SK-N-MC (cell line): ENCODE measurements at regions not wholly inside any gene's neighbourhood (a gene's known extent, or its start where the extent isn't known, plus 50 kb on each side); places are given as distances from the start of the nearest gene placed in this dataset.

Experiments
- DNase-seq: peaks from one replicate; pipeline ENCODE4 v3.0.0-alpha.2; 2011; ENCODE audit warnings: low read depth, low spot score
- H3K27ac ChIP-seq: fragments of 200-600 bp; sonication (generic); 2 replicates; pipeline ENCODE4 v1.5.1; 2016; ENCODE audit warnings: mixed run types
- H3K36me3 ChIP-seq: fragments of 200-600 bp; sonication (generic); 2 replicates; pipeline ENCODE4 v1.6.1; 2017; ENCODE audit warnings: antibody characterized with exemption, low read length, mixed read lengths; ENCODE audit not compliant: insufficient read depth
- H3K4me3 ChIP-seq: fragments of 200-600 bp; sonication (generic); 2 replicates; pipeline ENCODE4 v1.5.1; 2016
- H3K9ac ChIP-seq: fragments of 200-600 bp; sonication (generic); 2 replicates; pipeline ENCODE4 v1.8.0; 2017; ENCODE audit warnings: mixed run types, mixed read lengths; ENCODE audit not compliant: insufficient read length
- H3K9me3 ChIP-seq: fragments of 200-600 bp; sonication (generic); 2 replicates; pipeline ENCODE4 v1.6.1; 2017; ENCODE audit warnings: low read depth, mild to moderate bottlenecking, antibody characterized with exemption, low read length, moderate library complexity, mixed read lengths
- EZH2 ChIP-seq: fragments of 200-600 bp; sonication (generic); IDR thresholded peaks from one replicate; pipeline ENCODE4 v1.6.1; 2017; ENCODE audit warnings: antibody characterized with exemption
- FOXP2 ChIP-seq: optimal IDR thresholded peaks from 2 replicates; pipeline ENCODE3; 2011; ENCODE audit warnings: mild to moderate bottlenecking, moderate library complexity; ENCODE audit not compliant: insufficient read depth; ENCODE audit errors: extremely low read length, control extremely low read depth
- POLR2AphosphoS5 ChIP-seq: IDR thresholded peaks from 2 replicates; pipeline ENCODE4 v1.6.1; 2012; ENCODE audit warnings: mild to moderate bottlenecking, low read depth, low read length, borderline replicate concordance

DNA sequence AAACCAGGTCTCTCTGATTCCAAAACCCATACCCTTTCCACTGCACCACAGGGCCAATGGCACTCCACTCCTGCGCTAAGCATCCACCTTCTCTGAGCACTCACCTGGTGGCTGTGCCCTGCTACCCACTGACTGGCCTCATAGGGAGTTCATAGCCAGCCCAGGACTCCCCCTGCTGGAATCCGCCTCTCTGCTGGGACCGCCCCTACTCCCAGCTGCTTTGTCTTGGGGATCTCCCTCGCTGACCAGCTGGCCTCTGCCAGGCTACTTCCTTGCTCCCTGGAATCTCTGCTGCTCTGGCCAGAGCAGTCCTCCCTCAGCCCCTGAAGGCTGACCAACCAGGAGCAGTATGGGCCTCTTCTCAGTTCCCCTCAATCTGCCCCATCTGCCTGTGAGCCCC, 129.7 kb downstream of the FAXC start:
- Histone ChIP-seq H3K36me3 (no peaks in the 10 kb centered on the region), H3K27ac (no peak overlapping the region), H3K9me3 (no peaks in the 10 kb centered on the region), H3K4me3 (no peak overlapping the region), H3K9ac (no peak overlapping the region)
- DNase-seq = no peak
- TF ChIP-seq FOXP2 = no peak
- TF ChIP-seq EZH2 = no peak

DNA sequence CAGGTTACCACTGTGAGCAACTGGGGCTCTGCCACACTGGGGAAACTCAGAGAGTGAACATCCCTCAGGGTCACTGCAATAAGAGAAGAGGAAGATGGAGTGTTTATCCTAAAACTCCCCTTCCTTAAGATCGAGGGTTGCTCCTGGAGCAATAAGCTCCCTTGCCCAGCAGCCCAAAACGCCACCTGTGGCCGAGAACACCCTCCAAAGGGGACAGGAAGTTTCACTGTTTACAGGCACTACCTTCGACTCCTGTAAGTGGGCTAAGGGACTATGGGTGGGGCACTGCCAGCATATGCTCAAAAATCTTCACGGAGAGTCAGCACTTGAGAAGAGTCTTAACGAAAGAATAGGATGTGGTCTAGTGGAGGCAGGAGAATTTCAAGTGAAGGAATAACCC, 132.5 kb downstream of the FAXC start:
- no peaks in the 10 kb centered on the region for H3K36me3 ChIP-seq
- no peak overlapping the region for H3K9ac ChIP-seq
- DNase-seq = no peak
- TF ChIP-seq POLR2AphosphoS5 (no peak), EZH2 (no peak), FOXP2 (no peak)
- H3K9me3 ChIP-seq = no peaks in the 10 kb centered on the region
- no peak overlapping the region for H3K27ac ChIP-seq
- H3K4me3 ChIP-seq = no peak overlapping the region

DNA sequence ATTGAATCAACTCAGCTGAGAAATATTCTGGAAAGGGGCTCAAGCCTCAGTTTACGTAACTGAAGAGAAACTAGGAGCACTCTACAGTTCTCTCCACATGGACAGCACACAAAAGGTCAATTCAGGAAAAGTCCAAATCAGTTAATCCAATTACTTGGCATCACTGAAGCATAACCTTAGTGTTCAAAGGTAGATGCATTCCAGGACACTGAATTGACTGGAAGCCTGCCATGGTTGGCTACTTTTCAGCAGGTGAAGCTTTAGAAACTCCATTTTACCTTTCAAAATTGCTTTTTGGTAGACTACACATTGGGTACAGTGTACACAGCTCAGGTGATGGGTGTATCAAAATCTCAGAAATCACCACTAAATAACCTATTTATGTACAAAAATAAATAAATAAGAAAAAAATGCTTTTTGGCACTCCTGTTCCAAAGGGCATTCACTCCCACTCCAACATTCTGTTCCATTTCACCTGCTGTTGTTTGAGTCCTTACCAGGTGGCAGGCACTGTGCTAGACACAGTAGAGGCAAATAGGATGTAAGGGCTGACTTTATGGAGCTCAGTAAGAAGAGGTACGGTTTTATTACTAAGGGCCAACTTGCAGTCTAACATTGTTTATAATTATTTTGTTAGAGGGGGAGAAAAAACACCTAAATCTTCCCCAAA, 153.4 kb downstream of the FAXC start:
- DNase-seq = no peak
- H3K9me3 ChIP-seq = no peaks in the 10 kb centered on the region
- no peak overlapping the region for H3K9ac ChIP-seq
- no peak overlapping the region for H3K4me3 ChIP-seq
- TF ChIP-seq EZH2 = no peak
- TF ChIP-seq FOXP2 = no peak
- no peaks in the 10 kb centered on the region for H3K36me3 ChIP-seq
- H3K27ac ChIP-seq = no peak overlapping the region

DNA sequence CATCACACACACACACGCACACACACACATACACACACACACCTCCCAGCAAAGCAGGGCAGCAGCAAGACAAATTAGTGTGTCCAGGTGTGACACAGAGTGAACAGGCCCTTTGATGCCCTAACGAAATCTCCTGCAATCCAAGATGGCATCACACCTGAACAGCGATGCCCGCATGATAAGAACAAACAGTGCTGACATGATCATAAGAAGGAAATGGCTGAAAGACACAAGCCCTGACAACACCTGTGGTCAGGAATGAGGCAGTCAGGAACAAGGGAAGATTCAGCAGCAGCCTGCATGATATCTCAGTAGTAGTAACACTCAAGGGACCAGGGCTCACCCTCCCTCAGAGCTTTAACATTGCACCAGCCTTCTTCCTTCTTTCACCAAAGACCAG, 156.9 kb downstream of the FAXC start:
- no peak overlapping the region for H3K27ac ChIP-seq
- H3K9ac ChIP-seq = no peak overlapping the region
- no peak overlapping the region for H3K4me3 ChIP-seq
- no peak for DNase-seq
- H3K36me3 ChIP-seq = no peaks in the 10 kb centered on the region
- no peaks in the 10 kb centered on the region for H3K9me3 ChIP-seq
- TF ChIP-seq POLR2AphosphoS5 (no peak), EZH2 (no peak), FOXP2 (no peak)

DNA sequence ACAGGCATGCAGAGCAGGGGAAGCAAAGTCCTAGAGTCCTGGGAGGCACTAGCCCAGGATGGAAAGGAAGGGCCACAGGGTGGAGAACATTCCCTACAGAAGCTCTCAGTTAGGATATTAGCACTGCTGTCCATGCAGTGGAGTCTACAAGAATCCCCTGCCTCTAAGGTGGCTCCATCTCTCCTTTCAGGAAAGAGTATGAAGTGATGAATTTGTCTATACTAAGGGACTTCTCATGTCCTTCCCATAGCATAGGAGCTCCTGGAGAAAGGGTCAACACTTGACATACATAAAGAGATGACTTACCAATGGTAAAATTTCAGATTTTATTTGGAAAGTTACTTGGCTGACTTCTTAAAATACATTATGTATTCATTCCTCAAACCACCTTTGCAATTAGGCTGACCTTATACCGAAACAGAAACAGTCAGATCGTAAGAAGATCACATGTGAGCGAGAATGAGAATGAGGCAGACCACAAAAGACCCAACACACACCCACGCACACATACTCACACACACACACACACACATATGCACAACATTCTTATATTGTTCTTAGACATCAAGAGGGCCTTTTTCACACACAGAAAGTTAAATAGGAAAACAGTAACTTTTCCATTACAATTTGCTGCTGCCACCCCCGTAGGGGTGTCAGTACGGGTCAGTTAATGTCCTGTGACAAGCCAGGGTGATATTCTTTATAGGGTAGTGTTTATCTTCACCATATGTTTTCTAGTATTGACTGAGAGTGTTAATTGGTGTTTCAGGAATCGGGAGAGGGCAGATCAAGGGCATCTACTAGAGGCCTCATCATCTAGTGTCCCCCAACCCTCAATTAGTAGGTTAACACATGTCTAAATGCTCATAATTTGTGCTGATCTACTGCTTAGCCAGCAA, 159.4 kb downstream of the FAXC start:
- no peak overlapping the region for H3K9ac ChIP-seq
- H3K9me3 ChIP-seq = no peaks in the 10 kb centered on the region
- TF ChIP-seq POLR2AphosphoS5 = no peak
- no peak for TF ChIP-seq FOXP2
- TF ChIP-seq EZH2 = no peak
- no peak overlapping the region for H3K4me3 ChIP-seq
- no peak for DNase-seq
- no peak overlapping the region for H3K27ac ChIP-seq
- H3K36me3 ChIP-seq = no peaks in the 10 kb centered on the region

DNA sequence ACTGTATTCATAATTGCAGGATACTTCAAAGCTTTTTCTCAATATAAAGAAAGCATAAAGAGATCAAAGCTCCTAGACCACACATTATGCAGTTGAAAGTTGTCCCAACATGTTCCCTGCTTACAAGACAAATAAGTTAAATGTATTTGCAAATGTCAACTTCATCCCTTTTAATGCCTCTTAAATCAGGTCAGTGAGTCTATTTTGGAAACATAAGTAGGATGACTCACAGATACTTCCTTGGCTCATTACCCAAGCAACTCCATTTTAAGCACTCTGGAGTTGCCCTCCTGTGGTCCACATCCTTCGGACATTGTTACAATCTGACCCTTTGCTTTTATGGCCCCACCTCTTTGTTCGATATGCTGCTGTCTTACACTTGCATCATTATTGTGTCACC, 162.0 kb downstream of the FAXC start:
- H3K9ac ChIP-seq = no peak overlapping the region
- H3K36me3 ChIP-seq = no peaks in the 10 kb centered on the region
- H3K27ac ChIP-seq = no peak overlapping the region
- no peak overlapping the region for H3K4me3 ChIP-seq
- TF ChIP-seq EZH2 = no peak
- TF ChIP-seq POLR2AphosphoS5 = no peak
- TF ChIP-seq FOXP2 = no peak
- no peaks in the 10 kb centered on the region for H3K9me3 ChIP-seq
- DNase-seq = no peak

DNA sequence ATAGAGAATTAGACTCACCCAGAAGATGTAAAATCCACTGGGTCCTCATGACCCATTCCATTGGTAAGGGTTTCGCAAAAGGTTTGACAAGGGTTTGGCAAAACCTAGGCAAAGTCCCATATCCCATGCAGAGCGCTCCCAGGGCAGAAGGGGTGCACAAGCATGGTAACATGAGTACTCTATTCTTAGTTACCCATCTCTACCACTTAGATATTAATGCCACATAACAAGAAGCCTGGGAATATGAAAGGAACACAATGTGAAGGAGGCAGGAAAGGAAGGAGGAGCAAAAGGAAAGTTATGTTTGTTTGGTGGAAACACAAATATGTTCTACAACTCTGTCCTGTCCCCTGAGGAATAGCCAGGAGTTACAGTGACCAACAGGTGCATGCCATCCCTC, 163.1 kb downstream of the FAXC start:
- H3K36me3 ChIP-seq = no peaks in the 10 kb centered on the region
- no peak overlapping the region for H3K9ac ChIP-seq
- no peak overlapping the region for H3K27ac ChIP-seq
- no peak for DNase-seq
- no peak for TF ChIP-seq EZH2
- no peak for TF ChIP-seq FOXP2
- no peak for TF ChIP-seq POLR2AphosphoS5
- no peak overlapping the region for H3K4me3 ChIP-seq
- no peaks in the 10 kb centered on the region for H3K9me3 ChIP-seq

DNA sequence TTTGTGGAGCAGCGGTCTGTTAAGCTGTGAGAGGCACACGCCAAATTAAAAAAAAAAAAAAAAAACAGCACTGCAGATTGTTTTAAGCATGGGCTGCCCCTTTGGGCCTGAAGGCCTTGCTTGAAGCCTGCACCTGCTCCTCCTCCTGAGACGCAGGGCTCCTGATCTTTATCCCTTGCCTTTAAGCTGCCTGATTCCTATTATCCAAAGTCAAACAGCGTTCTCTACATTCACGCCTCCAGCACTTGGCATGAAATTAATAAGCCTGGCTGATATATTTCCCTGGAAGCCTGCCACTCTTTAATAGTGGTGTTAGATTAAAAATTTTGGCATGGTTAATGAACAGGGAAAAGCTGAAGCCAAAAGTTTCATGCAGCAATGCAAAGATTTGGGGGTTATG, 163.9 kb downstream of the FAXC start:
- Histone ChIP-seq H3K36me3 (no peaks in the 10 kb centered on the region), H3K4me3 (no peak overlapping the region), H3K9ac (no peak overlapping the region), H3K9me3 (no peaks in the 10 kb centered on the region; the same call in 1 of the 2 replicates), H3K27ac (no peak overlapping the region)
- TF ChIP-seq POLR2AphosphoS5 (no peak), FOXP2 (no peak), EZH2 (no peak)
- no peak for DNase-seq

DNA sequence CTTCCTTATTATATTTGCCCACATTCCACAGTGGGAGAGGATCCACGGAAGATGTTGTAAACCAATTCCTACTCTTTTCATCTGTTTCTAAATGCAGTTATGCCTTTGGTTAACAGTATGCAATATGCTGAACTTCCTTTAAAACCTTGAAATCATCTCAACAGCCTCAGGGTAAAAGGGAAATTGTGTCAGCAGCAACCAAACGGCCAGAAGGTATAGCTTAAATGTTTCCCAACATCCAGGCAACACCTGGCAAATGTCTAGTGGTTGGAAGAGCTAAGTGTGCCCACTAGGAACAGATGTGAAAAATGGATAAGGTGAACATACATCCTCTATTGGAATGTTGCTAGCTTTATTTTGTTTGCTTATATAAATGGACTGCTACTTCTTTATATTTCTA, 164.8 kb downstream of the FAXC start:
- H3K9ac ChIP-seq = no peak overlapping the region
- no peak for DNase-seq
- H3K4me3 ChIP-seq = no peak overlapping the region

More for the DNA sequence above, 164.8 kb downstream of the FAXC start:
- Histone ChIP-seq H3K36me3 (no peaks in the 10 kb centered on the region), H3K9me3 (no peaks in the 10 kb centered on the region; the same call in 1 of the 2 replicates), H3K27ac (no peak overlapping the region)
- no peak for TF ChIP-seq POLR2AphosphoS5
- no peak for TF ChIP-seq EZH2
- TF ChIP-seq FOXP2 = no peak
